C4-2B (cell line): ENCODE measurements at regions not wholly inside any gene's neighbourhood (a gene's known extent, or its start where the extent isn't known, plus 50 kb on each side); places are given as distances from the start of the nearest gene placed in this dataset.

Experiments
- CTCF ChIP-seq: fragments of 450-650 bp; conservative IDR thresholded peaks from 2 replicates; pipeline ENCODE4 v1.5.1; 2017; ENCODE audit warnings: mild to moderate bottlenecking
- ZFX ChIP-seq: fragments of 450-650 bp; IDR thresholded peaks from 2 replicates; pipeline ENCODE4 v1.6.1; 2017

DNA sequence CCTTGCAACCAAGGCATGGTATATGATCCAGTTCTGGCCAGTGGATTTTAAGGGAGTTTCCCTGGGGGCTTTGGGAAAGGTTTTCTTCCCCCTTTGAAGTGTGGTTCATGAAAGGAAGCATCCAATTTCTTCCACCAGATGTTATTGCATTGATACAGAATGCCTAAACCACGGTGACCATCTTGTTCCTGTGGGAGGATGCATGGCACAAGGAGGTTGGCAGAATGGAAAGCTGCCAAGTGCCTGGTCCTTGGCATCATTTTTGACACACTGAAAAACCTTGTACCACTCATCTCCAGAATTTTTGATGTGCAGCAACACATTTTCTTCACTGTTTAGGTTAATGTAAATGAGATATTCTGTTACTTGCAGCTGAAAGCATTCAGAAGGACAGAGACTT lies 55.2 kb upstream of the CXCR4 start:
- no peak for TF ChIP-seq CTCF
- TF ChIP-seq ZFX, result no peak
